Ovary (tissue), 7 donors: ENCODE measurements at regions not wholly inside any gene's neighbourhood (a gene's known extent, or its start where the extent isn't known, plus 50 kb on each side); places are given as distances from the start of the nearest gene placed in this dataset.
"Not testable (repeated sequence)": the region's sequence is repeated elsewhere in the genome, so short reads cannot be mapped to it uniquely, and the experiment has no call there.

Experiments used
- DNase-seq, 5 donors: peaks; one replicate each; pipeline ENCODE4 v3.0.0-alpha.2; 2019 to 2020
- H3K27ac ChIP-seq, 2 donors: fragments of 200-600 bp; one replicate each; pipeline versions ENCODE4 v1.5.1 to v1.8.0; 2019 to 2022
- H3K27me3 ChIP-seq: fragments of 200-600 bp; one replicate; pipeline ENCODE4 v1.8.0; 2022
- H3K36me3 ChIP-seq: fragments of 200-600 bp; sonication (generic); one replicate; pipeline ENCODE4 v1.5.1; 2019
- H3K4me1 ChIP-seq: one replicate; pipeline ENCODE4 v1.8.1; 2013; ENCODE audit warnings: mild to moderate bottlenecking, moderate library complexity; ENCODE audit not compliant: insufficient read depth
- H3K4me3 ChIP-seq: fragments of 200-600 bp; sonication (generic); one replicate; pipeline ENCODE4 v1.5.1; 2017
- H3K9me3 ChIP-seq, 2 donors: fragments of 200-600 bp in 1 of 2; sonication (generic) in 1 of 2; one replicate each; pipeline versions ENCODE4 v1.5.1 to v1.8.1; 2013 to 2019; ENCODE audit warnings: mild to moderate bottlenecking in 1 of 2, moderate library complexity in 1 of 2
- EP300 ChIP-seq: sonication (generic); formaldehyde crosslinking; IDR thresholded peaks from one replicate; pipeline ENCODE4 v1.6.1; 2017; ENCODE audit warnings: antibody characterized with exemption
- POLR2A ChIP-seq: fragments of 450-650 bp; IDR thresholded peaks from one replicate; pipeline ENCODE4 v1.6.1; 2017; ENCODE audit warnings: antibody characterized with exemption, mild to moderate bottlenecking, moderate library complexity
- WGBS, 3 donors: extraction: QIAGEN DNeasy Blood & Tissue Kit in 1 of 3; methylation state at CpG; one replicate each; pipeline versions ENCODE4 v1.1.5 to v1.1.7; 2013 to 2017; 5-methylcytosine and 5-hydroxymethylcytosine counted together
- intact Hi-C, 4 donors: fragments of 100-400 bp; cut with DNase I; formaldehyde crosslinking; loops; one replicate each; pipeline versions ENCODE4 v1.11.0 to v1.15.1; 2022 to 2023
- TF ChIP-seq, protein P1 (sequence below), 3 donors: fragments of 450-650 bp in 2 of 3; fragments of 200-600 bp in 1 of 3; IDR thresholded peaks; one replicate each; pipeline versions ENCODE4 v1.5.1 to v1.8.0; 2016 to 2022; ENCODE audit warnings: antibody characterized with exemption in 3 of 3, mild to moderate bottlenecking in 1 of 3
- donor health status: DM: no; HTN: no; CAD: no; lungs with moderate emphysema.
- donor health status: DM: no; HTN: no; CAD: no.
- donor health status: Bipolar disorder and iron deficiency.
- donor health status: DM: no; HTN: no; CAD: no.
- donor health status: DM: yes; HTN: yes; CAD: no.

DNA sequence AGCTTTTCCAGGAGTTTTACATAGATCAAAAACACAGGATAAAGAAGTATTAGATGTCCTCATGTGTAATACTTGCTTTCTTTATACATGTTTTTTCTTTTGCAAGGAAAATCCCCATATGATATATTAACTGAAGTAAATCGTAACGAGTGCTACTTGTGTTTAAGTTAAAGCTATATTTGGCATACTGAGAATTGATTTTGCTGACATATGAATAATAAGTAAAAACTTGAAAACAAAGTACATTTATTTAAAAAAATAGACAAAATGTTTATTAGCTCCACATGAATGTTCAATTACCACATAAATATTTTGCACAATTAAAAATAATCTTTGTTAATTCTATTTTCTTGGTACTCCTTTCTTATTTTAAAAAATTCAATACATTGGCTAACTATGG, 884.7 kb downstream of the FSTL5 start:
- DNase-seq, result no peak
- Histone ChIP-seq H3K36me3 (no peaks in the 10 kb centered on the region), H3K27me3 (no peaks in the 10 kb centered on the region), H3K9me3 (no peaks in the 10 kb centered on the region), H3K27ac (no peak overlapping the region), H3K4me1 (no peaks in the 10 kb centered on the region), H3K4me3 (no peak overlapping the region)
- WGBS, 3 donors, result 36 to 60% (median 40%) methylated on average over 2 of the region's 2 CpGs
- TF ChIP-seq EP300, result no peak
- intact Hi-C loops, result no loop called here

DNA sequence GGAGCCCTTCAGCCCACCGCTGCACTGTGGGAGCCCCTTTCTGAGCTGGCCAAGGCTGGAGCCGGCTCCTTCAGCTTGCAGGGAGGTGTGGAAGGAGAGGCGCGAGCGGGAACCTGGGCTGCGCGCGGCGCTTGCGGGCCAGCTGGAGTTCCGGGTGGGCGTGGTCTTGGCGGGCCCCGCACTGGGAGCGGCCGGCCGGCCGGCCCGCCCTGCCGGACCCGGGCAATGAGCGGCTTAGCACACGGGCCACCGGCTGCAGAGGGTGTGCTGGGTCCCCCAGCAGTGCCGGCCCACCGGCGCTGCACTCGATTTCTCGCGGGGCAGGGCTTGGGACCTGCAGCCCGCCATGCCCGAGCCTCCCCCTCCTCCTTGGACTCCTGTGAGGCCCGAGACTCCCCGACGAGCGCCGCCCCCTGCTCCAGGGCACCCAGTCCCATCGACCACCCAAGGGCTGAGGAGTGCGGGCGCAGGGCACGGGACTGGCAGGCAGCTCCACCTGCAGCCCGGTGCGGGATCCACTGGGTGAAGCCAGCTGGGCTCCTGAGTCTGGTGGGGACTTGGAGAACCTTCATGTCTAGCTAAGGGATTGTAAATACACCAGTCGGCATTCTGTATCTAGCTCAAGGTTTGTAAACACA, 886.5 kb downstream of the FSTL5 start:
- DNase-seq, H3K27me3 ChIP-seq, H3K27ac ChIP-seq, H3K36me3 ChIP-seq, H3K4me3 ChIP-seq, H3K4me1 ChIP-seq, intact Hi-C loops, H3K9me3 ChIP-seq: not testable (repeated sequence)
- WGBS, 3 donors, result 94 to 97% (median 96%) methylated on average over 41 to 43 of the region's 44 CpGs

DNA sequence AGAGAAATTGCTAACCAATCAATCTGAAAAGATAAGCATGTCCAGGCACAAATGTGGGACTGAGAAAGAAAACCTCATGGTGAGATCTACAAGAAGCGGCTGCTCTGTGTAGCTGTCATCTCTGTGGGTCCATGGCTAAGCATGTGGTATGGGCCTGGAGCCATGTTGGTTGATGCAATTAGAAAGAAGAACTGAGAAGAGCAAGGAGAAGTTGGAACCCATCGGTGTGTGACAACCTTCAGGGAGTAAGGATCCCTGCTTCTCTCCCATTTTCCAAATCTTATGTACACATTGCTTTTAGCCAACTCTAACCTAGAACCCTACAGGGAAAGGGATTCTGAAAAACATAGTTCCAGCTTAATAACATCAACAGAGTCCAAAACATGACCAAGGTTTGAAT, 890.2 kb downstream of the FSTL5 start:
- TF ChIP-seq, protein P1, sequence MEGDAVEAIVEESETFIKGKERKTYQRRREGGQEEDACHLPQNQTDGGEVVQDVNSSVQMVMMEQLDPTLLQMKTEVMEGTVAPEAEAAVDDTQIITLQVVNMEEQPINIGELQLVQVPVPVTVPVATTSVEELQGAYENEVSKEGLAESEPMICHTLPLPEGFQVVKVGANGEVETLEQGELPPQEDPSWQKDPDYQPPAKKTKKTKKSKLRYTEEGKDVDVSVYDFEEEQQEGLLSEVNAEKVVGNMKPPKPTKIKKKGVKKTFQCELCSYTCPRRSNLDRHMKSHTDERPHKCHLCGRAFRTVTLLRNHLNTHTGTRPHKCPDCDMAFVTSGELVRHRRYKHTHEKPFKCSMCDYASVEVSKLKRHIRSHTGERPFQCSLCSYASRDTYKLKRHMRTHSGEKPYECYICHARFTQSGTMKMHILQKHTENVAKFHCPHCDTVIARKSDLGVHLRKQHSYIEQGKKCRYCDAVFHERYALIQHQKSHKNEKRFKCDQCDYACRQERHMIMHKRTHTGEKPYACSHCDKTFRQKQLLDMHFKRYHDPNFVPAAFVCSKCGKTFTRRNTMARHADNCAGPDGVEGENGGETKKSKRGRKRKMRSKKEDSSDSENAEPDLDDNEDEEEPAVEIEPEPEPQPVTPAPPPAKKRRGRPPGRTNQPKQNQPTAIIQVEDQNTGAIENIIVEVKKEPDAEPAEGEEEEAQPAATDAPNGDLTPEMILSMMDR (IDR thresholded peaks at IDR 0.05), result no peak
- no peak for TF ChIP-seq EP300
- TF ChIP-seq POLR2A, result no peak
- H3K27me3 ChIP-seq, result no peaks in the 10 kb centered on the region
- no peak overlapping the region for H3K27ac ChIP-seq
- intact Hi-C loops, result no loop called here
- 92 to 99% (median 95%) methylated on average over 2 of the region's 2 CpGs for WGBS, 3 donors
- H3K36me3 ChIP-seq, result no peaks in the 10 kb centered on the region
- H3K4me3 ChIP-seq, result no peak overlapping the region
- no peaks in the 10 kb centered on the region for H3K4me1 ChIP-seq
- H3K9me3 ChIP-seq, result no peaks in the 10 kb centered on the region
- DNase-seq, result no peak

DNA sequence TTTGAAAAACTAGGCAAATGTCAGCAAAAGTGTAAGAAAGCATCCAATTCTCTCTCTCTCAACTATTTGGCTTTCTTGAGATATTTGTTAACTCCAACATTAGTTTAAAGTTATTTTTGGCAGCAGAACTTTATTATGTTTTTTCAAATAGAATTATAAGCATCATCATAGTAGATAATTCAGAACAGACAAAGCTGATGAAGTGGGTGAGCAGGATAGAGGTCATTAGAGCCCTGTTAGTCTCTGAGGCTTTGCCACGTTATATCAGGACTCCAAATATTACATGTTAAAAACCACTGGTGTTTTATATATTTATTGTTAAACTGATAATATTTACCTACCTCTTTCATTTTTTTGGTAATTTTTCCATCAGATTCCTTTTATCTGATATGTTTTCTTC, 903.0 kb downstream of the FSTL5 start:
- Histone ChIP-seq H3K27me3 (no peaks in the 10 kb centered on the region), H3K9me3 (peaks cover 0 to 4% of the 10 kb centered on the region in 2 donors), H3K36me3 (no peaks in the 10 kb centered on the region), H3K4me1 (no peaks in the 10 kb centered on the region), H3K27ac (no peak overlapping the region), H3K4me3 (no peak overlapping the region)
- TF ChIP-seq, protein P1 (IDR thresholded peaks at IDR 0.05), result no peak
- TF ChIP-seq EP300 (no peak), POLR2A (no peak)
- DNase-seq, result no peak
- WGBS, 3 donors, result 28 to 50% (median 39%) methylated on average over 1 of the region's 1 CpG
- intact Hi-C loops, result no loop called here

DNA sequence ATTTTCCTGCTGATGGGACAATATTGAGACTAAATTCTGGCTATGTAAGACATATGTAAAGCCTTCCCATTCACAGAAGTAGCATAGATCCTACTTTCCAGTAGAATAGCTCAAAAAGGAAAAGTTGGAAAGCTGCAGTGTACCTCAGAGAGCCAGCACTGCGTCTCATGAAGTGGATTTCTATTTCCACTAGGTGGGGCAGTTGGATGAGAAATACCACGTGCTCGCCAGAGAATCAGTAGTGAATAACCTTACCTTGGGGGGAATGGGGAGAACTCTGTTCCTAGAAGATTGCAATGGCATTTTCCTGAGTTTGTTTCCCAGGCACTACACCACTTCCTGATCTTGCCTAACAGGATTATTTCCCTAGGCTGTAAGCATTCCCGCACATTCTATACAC, 907.1 kb downstream of the FSTL5 start:
- Histone ChIP-seq H3K4me1 (no peaks in the 10 kb centered on the region), H3K27me3 (no peaks in the 10 kb centered on the region), H3K9me3 (peaks cover 0 to 4% of the 10 kb centered on the region in 2 donors), H3K27ac (no peak overlapping the region), H3K36me3 (no peaks in the 10 kb centered on the region), H3K4me3 (no peak overlapping the region)
- TF ChIP-seq, protein P1 (IDR thresholded peaks at IDR 0.05), result no peak
- TF ChIP-seq POLR2A (no peak), EP300 (no peak)
- intact Hi-C loops, result no loop called here
- WGBS, 3 donors, result 86 to 91% (median 91%) methylated on average over 4 of the region's 4 CpGs
- DNase-seq, result no peak
